ENCODE measurements at regions not wholly inside any gene's neighbourhood (a gene's known extent, or its start where the extent isn't known, plus 50 kb on each side); places are given as distances from the start of the nearest gene placed in this dataset.

DNA sequence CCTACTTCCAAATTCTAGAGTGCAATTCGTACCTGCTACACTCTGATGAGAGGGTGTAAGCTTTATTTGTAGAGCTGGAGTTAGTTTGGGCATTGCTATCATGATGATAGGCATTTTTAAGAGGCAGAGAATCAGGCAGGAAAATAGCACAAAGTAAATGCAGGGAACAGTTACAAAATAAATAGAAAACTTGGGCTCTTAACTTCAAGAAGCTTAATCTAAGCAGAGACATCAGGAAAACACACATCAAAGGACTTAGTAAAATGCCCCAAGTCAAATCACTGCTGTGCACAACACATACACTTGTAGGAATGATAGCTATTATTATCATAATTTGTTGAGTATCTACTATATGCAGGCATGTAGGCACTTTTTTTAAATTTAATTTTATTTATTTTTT, 381.2 kb downstream of the CD83 start:
- WGBS, 2 donors: 74 to 88% methylated on average over 1 of the region's 1 CpG
- DNase-seq: no peak
- Histone ChIP-seq H3K4me3 (no peak overlapping the region), H3K9me3 (no peaks in the 10 kb centered on the region), H3K36me3 (no peaks in the 10 kb centered on the region), H3K27ac (no peak overlapping the region), H3K4me1 (peaks cover 0 to 24% (median 9%) of the 10 kb centered on the region in 4 donors), H3K27me3 (no peaks in the 10 kb centered on the region)
- TF ChIP-seq, protein P1, sequence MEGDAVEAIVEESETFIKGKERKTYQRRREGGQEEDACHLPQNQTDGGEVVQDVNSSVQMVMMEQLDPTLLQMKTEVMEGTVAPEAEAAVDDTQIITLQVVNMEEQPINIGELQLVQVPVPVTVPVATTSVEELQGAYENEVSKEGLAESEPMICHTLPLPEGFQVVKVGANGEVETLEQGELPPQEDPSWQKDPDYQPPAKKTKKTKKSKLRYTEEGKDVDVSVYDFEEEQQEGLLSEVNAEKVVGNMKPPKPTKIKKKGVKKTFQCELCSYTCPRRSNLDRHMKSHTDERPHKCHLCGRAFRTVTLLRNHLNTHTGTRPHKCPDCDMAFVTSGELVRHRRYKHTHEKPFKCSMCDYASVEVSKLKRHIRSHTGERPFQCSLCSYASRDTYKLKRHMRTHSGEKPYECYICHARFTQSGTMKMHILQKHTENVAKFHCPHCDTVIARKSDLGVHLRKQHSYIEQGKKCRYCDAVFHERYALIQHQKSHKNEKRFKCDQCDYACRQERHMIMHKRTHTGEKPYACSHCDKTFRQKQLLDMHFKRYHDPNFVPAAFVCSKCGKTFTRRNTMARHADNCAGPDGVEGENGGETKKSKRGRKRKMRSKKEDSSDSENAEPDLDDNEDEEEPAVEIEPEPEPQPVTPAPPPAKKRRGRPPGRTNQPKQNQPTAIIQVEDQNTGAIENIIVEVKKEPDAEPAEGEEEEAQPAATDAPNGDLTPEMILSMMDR (IDR thresholded peaks at IDR 0.05): no peak
- TF ChIP-seq POLR2A (IDR thresholded peaks at IDR 0.05) (no peak), POLR2AphosphoS5 (IDR thresholded peaks at IDR 0.05) (no peak), EP300 (IDR thresholded peaks at IDR 0.05) (no peak)
- intact Hi-C loops (cut with DNase I): no loop called here

DNA sequence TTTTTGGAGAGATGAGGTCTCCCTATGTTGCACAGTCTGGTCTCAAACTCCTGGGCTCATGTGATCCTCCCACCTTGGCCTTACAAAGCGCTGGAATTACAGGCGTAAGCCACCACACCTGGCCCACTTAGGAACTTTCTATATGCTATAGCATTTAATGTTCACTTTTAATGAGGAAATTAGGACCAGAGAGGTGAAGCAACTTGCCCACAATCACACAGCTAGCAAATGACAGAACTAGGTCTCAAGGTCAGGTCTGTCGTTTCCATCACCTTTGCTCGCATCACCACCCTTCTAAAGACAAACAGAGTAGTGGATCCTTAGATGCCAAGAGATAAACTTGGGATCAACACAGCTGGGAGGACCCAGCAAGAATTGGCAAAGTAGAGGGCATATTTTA, 381.7 kb downstream of the CD83 start:
- WGBS, 2 donors: 80 to 90% methylated on average over 4 of the region's 4 CpGs
- no peak overlapping the region for H3K27ac ChIP-seq
- H3K9me3 ChIP-seq: no peaks in the 10 kb centered on the region
- TF ChIP-seq, protein P1 (IDR thresholded peaks at IDR 0.05): no peak
- TF ChIP-seq POLR2A (IDR thresholded peaks at IDR 0.05) (no peak), POLR2AphosphoS5 (IDR thresholded peaks at IDR 0.05) (no peak), EP300 (IDR thresholded peaks at IDR 0.05) (no peak)
- no peak for DNase-seq
- H3K4me1 ChIP-seq: peaks cover 0 to 24% (median 9%) of the 10 kb centered on the region in 4 donors
- H3K27me3 ChIP-seq: no peaks in the 10 kb centered on the region
- no peak overlapping the region for H3K4me3 ChIP-seq
- intact Hi-C loops (cut with DNase I): no loop called here
- no peaks in the 10 kb centered on the region for H3K36me3 ChIP-seq

DNA sequence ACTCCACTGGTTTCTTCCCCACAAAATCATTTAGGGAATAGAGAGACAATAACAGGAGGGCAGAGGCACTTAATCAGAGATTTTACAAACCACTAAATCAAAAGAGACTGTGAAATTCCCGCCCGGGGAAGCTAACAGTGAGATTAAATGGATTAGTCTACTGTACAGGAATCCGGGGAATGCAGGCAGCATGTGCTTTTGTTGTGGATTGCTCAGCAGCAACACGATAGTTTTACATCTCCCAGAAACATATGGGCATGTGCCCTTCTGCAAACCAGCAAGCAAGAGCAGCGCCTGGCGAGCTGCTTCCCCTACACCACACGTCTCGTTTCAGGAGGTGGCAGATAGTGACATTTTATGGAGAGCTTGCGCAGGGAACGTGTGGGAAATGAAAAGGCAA, 382.3 kb downstream of the CD83 start:
- TF ChIP-seq, protein P1 (IDR thresholded peaks at IDR 0.05): no peak
- TF ChIP-seq EP300 (IDR thresholded peaks at IDR 0.05) (no peak), POLR2A (IDR thresholded peaks at IDR 0.05) (no peak), POLR2AphosphoS5 (IDR thresholded peaks at IDR 0.05) (no peak)
- Histone ChIP-seq H3K27ac (no peak overlapping the region), H3K4me1 (peaks cover 0 to 24% (median 9%) of the 10 kb centered on the region in 4 donors), H3K9me3 (no peaks in the 10 kb centered on the region), H3K4me3 (no peak overlapping the region), H3K27me3 (no peaks in the 10 kb centered on the region), H3K36me3 (no peaks in the 10 kb centered on the region)
- 73 to 85% methylated on average over 10 of the region's 10 CpGs for WGBS, 2 donors
- intact Hi-C loops (cut with DNase I): no loop called here
- DNase-seq: no peak

DNA sequence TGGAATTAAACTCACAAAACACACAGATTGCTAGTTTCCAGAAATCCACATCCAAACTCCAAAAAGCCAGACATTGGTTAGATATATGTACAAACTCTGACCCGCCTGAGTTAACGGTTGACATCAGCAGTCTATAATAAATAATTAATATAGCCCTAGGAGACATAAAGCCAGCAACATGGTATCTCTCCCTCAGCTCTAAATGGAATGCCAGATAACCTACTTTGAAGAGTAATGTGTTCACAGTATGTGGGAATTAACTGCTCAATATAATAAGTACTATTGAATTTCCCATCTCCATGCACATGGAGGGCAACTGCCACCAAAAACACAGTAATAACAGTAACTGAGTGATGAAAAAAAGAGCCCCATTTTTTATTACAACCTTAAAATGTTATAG, 383.2 kb downstream of the CD83 start:
- WGBS, 2 donors: 93 to 96% methylated on average over 2 of the region's 2 CpGs
- Histone ChIP-seq H3K9me3 (no peaks in the 10 kb centered on the region), H3K27me3 (no peaks in the 10 kb centered on the region), H3K36me3 (no peaks in the 10 kb centered on the region), H3K4me1 (peaks cover 0 to 24% (median 9%) of the 10 kb centered on the region in 4 donors), H3K27ac (peak overlapping the region in 1 of 4 donors; percentile 6), H3K4me3 (no peak overlapping the region)
- TF ChIP-seq EP300 (IDR thresholded peaks at IDR 0.05) (no peak), POLR2AphosphoS5 (IDR thresholded peaks at IDR 0.05) (no peak), POLR2A (IDR thresholded peaks at IDR 0.05) (no peak)
- TF ChIP-seq, protein P1 (IDR thresholded peaks at IDR 0.05): no peak
- DNase-seq: no peak
- intact Hi-C loops (cut with DNase I): no loop called here

DNA sequence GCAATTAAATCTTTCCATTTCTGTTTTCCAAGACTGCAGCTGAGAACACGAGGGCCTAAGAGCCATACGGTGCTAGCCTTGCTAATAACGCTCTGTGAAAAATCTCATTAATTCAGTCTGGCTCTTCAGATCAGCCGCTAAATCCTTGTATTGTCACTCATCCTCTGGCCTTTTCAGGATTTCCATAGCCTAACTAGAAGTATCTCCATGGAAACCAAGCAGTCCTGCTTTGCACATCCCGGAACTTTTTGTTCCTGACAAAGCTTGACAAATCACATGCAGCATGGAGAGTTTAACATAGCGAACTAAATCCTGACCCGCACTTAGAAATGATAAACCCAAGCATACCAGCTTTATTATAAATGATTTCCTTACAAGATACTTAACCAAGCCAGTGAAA, 383.7 kb downstream of the CD83 start:
- intact Hi-C loops (cut with DNase I): no loop called here
- no peaks in the 10 kb centered on the region for H3K36me3 ChIP-seq
- no peak for DNase-seq
- H3K27me3 ChIP-seq: no peaks in the 10 kb centered on the region
- WGBS, 2 donors: 88 to 92% methylated on average over 7 of the region's 7 CpGs
- H3K4me1 ChIP-seq: peaks cover 0 to 24% (median 9%) of the 10 kb centered on the region in 4 donors
- TF ChIP-seq POLR2AphosphoS5 (IDR thresholded peaks at IDR 0.05) (peak in 2 of 4 donors; percentile 43 to 65), EP300 (IDR thresholded peaks at IDR 0.05) (peak; percentile 16 to 88 (median 50)), POLR2A (IDR thresholded peaks at IDR 0.05) (no peak)
- H3K27ac ChIP-seq: peak overlapping the region in 1 of 4 donors; percentile 6
- no peak overlapping the region for H3K4me3 ChIP-seq
- no peaks in the 10 kb centered on the region for H3K9me3 ChIP-seq

All from sigmoid colon (tissue), 6 donors.